Smooth muscle cell of the brain vasculature (primary cell): ENCODE measurements at regions not wholly inside any gene's neighbourhood (a gene's known extent, or its start where the extent isn't known, plus 50 kb on each side); places are given as distances from the start of the nearest gene placed in this dataset.
"Not testable (repeated sequence)": the region's sequence is repeated elsewhere in the genome, so short reads cannot be mapped to it uniquely, and the experiment has no call there.

ENCODE experiments used
- DNase-seq: peaks from one replicate; pipeline ENCODE4 v3.0.0-alpha.2; 2012; ENCODE audit warnings: low read depth, low spot score

DNA sequence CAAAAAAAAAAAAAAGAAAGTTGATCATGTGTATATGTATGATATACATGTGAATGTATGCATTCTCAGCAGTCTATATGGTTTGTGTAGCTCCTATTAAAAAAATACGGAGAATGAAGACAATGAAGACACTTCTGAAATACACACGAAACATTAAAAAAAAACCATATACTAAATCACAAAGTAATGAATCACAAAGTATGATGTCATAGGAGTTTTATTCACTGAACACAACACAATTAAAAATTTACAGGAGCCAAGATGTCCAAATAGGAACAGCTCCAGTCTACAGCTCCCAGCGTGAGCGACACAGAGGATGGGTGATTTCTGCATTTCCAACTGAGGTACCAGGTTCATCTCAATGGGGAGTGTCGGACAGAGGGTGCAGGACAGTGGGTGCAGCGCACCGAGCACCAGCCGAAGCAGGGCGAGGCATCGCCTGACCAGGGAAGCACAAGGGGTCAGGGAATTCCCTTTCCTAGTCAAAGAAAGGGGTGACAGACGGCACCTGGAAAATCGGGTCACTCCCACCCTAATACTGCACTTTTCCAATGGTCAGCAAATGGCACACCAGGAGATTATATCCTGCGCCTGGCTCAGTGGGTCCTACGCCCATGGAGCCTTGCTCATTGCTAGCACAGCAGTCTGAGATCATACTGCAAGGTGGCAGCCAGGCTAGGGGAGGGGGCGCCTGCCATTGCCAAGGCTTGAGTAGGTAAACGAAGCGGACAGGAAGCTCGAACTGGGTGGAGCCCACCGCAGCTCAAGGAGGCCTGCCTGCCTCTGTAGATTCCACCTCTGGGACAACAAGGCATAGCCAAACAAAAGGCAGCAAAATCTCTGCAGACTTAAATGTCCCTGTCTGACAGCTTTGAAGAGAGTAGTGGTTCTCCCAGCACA is 53.9 kb upstream of the TUSC1 start:
- not testable (repeated sequence) for DNase-seq
